Stimulated activated CD8-positive, alpha-beta memory T cell treated with anti-CD3 and anti-CD28 coated beads, Interleukin-12 subunit alpha, Interleukin-12 subunit beta, amount 100 ng/mL, for 1 hour (primary cell): ENCODE measurements at regions not wholly inside any gene's neighbourhood (a gene's known extent, or its start where the extent isn't known, plus 50 kb on each side); places are given as distances from the start of the nearest gene placed in this dataset.

Experiments used
- DNase-seq: peaks from one replicate; pipeline ENCODE4 v3.0.0-alpha.2; 2020; ENCODE audit warnings: low read depth

- no peak for DNase-seq
Measured at GRCh38 chr5:68942169-68942568, 151.6 kb upstream of the SLC30A5 start.

- no peak for DNase-seq
Measured at GRCh38 chr5:68946728-68947127, 147.1 kb upstream of the SLC30A5 start.

GRCh38 chr5:68947986-68948385, 145.8 kb upstream of the SLC30A5 start:
- no peak for DNase-seq

- DNase-seq = no peak
Measured at GRCh38 chr5:68949256-68949655, 144.6 kb upstream of the SLC30A5 start.

- DNase-seq = no peak
Measured at GRCh38 chr5:68949711-68950110, 144.1 kb upstream of the SLC30A5 start.

GRCh38 chr5:68950125-68950524, 143.7 kb upstream of the SLC30A5 start:
- no peak for DNase-seq

GRCh38 chr5:68950930-68951329, 142.9 kb upstream of the SLC30A5 start:
- DNase-seq = no peak

- no peak for DNase-seq
Measured at GRCh38 chr5:68953231-68953874, 140.5 kb upstream of the SLC30A5 start.

GRCh38 chr5:68953875-68954617, 139.8 kb upstream of the SLC30A5 start:
- no peak for DNase-seq

- no peak for DNase-seq
Measured at GRCh38 chr5:68954618-68954910, 139.2 kb upstream of the SLC30A5 start.

GRCh38 chr5:68957591-68957990, 136.2 kb upstream of the SLC30A5 start:
- no peak for DNase-seq

GRCh38 chr5:68958428-68958827, 135.4 kb upstream of the SLC30A5 start:
- DNase-seq = no peak

GRCh38 chr5:68960456-68960855, 133.4 kb upstream of the SLC30A5 start:
- no peak for DNase-seq

GRCh38 chr5:68960961-68961360, 132.9 kb upstream of the SLC30A5 start:
- DNase-seq = no peak

- no peak for DNase-seq
Measured at GRCh38 chr5:68961762-68962161, 132.1 kb upstream of the SLC30A5 start.

- no peak for DNase-seq
Measured at GRCh38 chr5:68962757-68963484, 130.9 kb upstream of the SLC30A5 start.

- no peak for DNase-seq
Measured at GRCh38 chr5:68964679-68965078, 129.1 kb upstream of the SLC30A5 start.

- DNase-seq = no peak
Measured at GRCh38 chr5:68965926-68966325, 127.9 kb upstream of the SLC30A5 start.

GRCh38 chr5:68966596-68966995, 127.2 kb upstream of the SLC30A5 start:
- no peak for DNase-seq

- DNase-seq = no peak
Measured at GRCh38 chr5:68968429-68968828, 125.4 kb upstream of the SLC30A5 start.

- DNase-seq = no peak
Measured at GRCh38 chr5:68970617-68971016, 123.2 kb upstream of the SLC30A5 start.

GRCh38 chr5:68973696-68974095, 120.1 kb upstream of the SLC30A5 start:
- DNase-seq = no peak

GRCh38 chr5:68983043-68983442, 110.8 kb upstream of the SLC30A5 start:
- no peak for DNase-seq
